Vagina (tissue), 2 donors: ENCODE measurements at regions not wholly inside any gene's neighbourhood (a gene's known extent, or its start where the extent isn't known, plus 50 kb on each side); places are given as distances from the start of the nearest gene placed in this dataset. TPM values are rescaled to one million over a fixed set of nuclear protein-coding genes. Genes with fewer than 3 reads are reported as not detected.

ENCODE experiments used
- DNase-seq, 2 donors: peaks; one replicate each; pipeline ENCODE4 v3.0.0-alpha.2; 2017; ENCODE audit errors: extremely low spot score in 2 of 2
- H3K27ac ChIP-seq: fragments of 200-600 bp; sonication (generic); one replicate; pipeline ENCODE4 v1.5.1; 2019
- H3K27me3 ChIP-seq: fragments of 200-600 bp; sonication (generic); one replicate; pipeline ENCODE4 v1.5.1; 2019
- H3K36me3 ChIP-seq, 2 donors: fragments of 200-600 bp; sonication (generic); one replicate each; pipeline ENCODE4 v1.5.1; 2017 to 2019
- H3K4me1 ChIP-seq: fragments of 200-600 bp; sonication (generic); one replicate; pipeline ENCODE4 v1.5.1; 2019
- H3K4me3 ChIP-seq, 2 donors: fragments of 200-600 bp; sonication (generic); 1 replicate in 1 of 2; 2 replicates in 1 of 2; pipeline ENCODE4 v1.5.1; 2016 to 2019
- H3K9me3 ChIP-seq: fragments of 200-600 bp; sonication (generic); one replicate; pipeline ENCODE4 v1.5.1; 2019
- POLR2A ChIP-seq, 2 donors: fragments of 450-650 bp; IDR thresholded peaks; one replicate each; pipeline ENCODE4 v1.6.1; 2017; ENCODE audit warnings: antibody characterized with exemption in 2 of 2, mild to moderate bottlenecking in 2 of 2, moderate library complexity in 2 of 2
- POLR2AphosphoS5 ChIP-seq, 2 donors: sonication (generic); formaldehyde crosslinking; IDR thresholded peaks; one replicate each; pipeline ENCODE4 v1.9.0; 2017; ENCODE audit warnings: antibody characterized with exemption in 2 of 2, mild to moderate bottlenecking in 2 of 2, low read depth in 1 of 2; ENCODE audit not compliant: insufficient read depth in 1 of 2
- intact Hi-C: fragments of 100-400 bp; cut with DNase I; formaldehyde crosslinking; loops from one replicate; pipeline ENCODE4 v1.15.1; 2023
- small RNA-seq: library from RNA; depleted of rRNA; stranded (forward); fragments of <200 nt; gene quantifications from one replicate; pipeline ENCODE3, GENCODE V24; 2016
- TF ChIP-seq, protein P1 (sequence below), 3 experiments: fragments of 450-650 bp in 2 of 3; fragments of 200-600 bp in 1 of 3; sonication (generic) in 1 of 3; IDR thresholded peaks; one replicate each; pipeline ENCODE4 v1.5.1; 2017 to 2019; ENCODE audit warnings: antibody characterized with exemption in 3 of 3, mild to moderate bottlenecking in 2 of 3, moderate library complexity in 2 of 3

DNA sequence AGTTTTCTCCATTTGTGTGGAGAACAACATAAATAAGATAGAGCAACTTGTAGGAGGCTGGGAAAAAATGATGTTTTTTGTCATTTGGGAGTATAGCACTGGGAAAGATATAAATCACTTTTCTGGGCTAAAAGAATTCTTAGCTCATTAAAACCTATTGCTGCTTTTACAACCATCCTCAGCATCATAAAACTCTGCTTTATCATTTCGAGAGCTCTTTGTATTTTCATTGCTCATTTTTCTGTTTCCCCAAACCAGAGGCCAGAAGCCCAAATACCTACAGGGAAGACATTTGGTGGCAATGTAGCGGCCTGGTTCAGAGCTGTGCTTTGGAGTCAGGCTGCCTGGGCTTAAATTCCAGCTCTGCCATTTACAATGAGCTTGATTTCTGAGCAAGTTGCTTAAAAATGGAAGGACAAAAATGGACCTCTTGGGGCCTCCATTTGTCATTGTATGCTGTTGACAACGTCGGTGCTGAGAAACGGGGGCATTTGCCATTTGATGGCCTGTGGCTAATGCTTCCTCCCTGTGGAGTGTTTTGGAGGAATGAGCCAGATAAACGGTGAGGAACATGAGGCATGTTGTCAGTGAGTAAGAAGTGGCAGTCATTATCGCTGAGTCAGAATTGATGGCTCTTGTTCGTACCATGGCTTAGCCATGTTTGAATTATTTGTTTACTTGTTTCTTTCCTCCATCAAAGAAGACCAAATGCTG is 260.0 kb downstream of the EBLN2 start:
- intact Hi-C loops: loop anchor here (10.0 kb wide), 1 partner anchor 73 kb away; no protein-coding TSS in a partner anchor
- H3K9me3 ChIP-seq: no peaks in the 10 kb centered on the region
- no peak overlapping the region for H3K27ac ChIP-seq
- H3K4me1 ChIP-seq: no peaks in the 10 kb centered on the region
- no peak overlapping the region for H3K4me3 ChIP-seq
- no peaks in the 10 kb centered on the region for H3K27me3 ChIP-seq
- TF ChIP-seq POLR2A (IDR thresholded peaks at IDR 0.05) (no peak), POLR2AphosphoS5 (IDR thresholded peaks at IDR 0.05; ENCODE audit: insufficient read depth in 1 of 2, low read depth in 1 of 2) (no peak)
- TF ChIP-seq, protein P1, sequence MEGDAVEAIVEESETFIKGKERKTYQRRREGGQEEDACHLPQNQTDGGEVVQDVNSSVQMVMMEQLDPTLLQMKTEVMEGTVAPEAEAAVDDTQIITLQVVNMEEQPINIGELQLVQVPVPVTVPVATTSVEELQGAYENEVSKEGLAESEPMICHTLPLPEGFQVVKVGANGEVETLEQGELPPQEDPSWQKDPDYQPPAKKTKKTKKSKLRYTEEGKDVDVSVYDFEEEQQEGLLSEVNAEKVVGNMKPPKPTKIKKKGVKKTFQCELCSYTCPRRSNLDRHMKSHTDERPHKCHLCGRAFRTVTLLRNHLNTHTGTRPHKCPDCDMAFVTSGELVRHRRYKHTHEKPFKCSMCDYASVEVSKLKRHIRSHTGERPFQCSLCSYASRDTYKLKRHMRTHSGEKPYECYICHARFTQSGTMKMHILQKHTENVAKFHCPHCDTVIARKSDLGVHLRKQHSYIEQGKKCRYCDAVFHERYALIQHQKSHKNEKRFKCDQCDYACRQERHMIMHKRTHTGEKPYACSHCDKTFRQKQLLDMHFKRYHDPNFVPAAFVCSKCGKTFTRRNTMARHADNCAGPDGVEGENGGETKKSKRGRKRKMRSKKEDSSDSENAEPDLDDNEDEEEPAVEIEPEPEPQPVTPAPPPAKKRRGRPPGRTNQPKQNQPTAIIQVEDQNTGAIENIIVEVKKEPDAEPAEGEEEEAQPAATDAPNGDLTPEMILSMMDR (IDR thresholded peaks at IDR 0.05): no peak
- no peaks in the 10 kb centered on the region for H3K36me3 ChIP-seq
- DNase-seq: no peak

GRCh38 chr3:73324203-73325155 is 263.0 kb downstream of the EBLN2 start:
- intact Hi-C loops: loop anchor here (10.0 kb wide), 1 partner anchor 70 kb away; no protein-coding TSS in a partner anchor
- H3K27ac ChIP-seq: peak overlapping the region; percentile 45
- no peaks in the 10 kb centered on the region for H3K9me3 ChIP-seq
- no peak for TF ChIP-seq POLR2A (IDR thresholded peaks at IDR 0.05)
- peak in 1 of 2 donors; percentile 11 for TF ChIP-seq POLR2AphosphoS5 (IDR thresholded peaks at IDR 0.05; ENCODE audit: insufficient read depth in 1 of 2, low read depth in 1 of 2)
- TF ChIP-seq, protein P1 (IDR thresholded peaks at IDR 0.05): no peak
- H3K27me3 ChIP-seq: no peaks in the 10 kb centered on the region
- DNase-seq: no peak
- H3K36me3 ChIP-seq: no peaks in the 10 kb centered on the region
- H3K4me3 ChIP-seq: no peak overlapping the region
- peaks cover under 1% of the 10 kb centered on the region for H3K4me1 ChIP-seq

DNA sequence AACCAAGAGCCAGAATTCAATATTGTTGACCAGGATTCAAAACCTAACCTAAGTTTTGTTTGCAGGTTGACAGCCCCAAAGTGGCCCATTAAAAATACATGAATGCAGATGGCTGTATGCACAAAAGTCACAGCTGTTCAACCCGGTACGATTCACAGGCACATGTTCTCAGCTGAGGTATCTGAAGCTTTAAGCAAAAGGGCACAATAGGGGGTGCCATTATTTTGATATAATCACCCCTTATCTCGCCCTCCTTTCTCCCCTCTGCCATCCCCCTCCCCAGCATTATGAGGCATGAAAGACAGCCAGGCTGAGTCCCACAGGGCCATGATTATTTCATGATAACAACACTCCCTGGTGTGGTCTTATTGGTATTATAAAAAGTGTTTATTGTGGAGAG is 264.9 kb downstream of the EBLN2 start:
- Histone ChIP-seq H3K9me3 (no peaks in the 10 kb centered on the region), H3K4me3 (no peak overlapping the region), H3K27ac (no peak overlapping the region), H3K27me3 (no peaks in the 10 kb centered on the region), H3K4me1 (peaks cover 4% of the 10 kb centered on the region), H3K36me3 (no peaks in the 10 kb centered on the region)
- DNase-seq: no peak
- TF ChIP-seq, protein P1 (IDR thresholded peaks at IDR 0.05): no peak
- TF ChIP-seq POLR2A (IDR thresholded peaks at IDR 0.05): no peak
- intact Hi-C loops: loop anchor here (10.0 kb wide), 1 partner anchor 68 kb away; no protein-coding TSS in a partner anchor

- Histone ChIP-seq H3K36me3 (no peaks in the 10 kb centered on the region), H3K9me3 (no peaks in the 10 kb centered on the region), H3K4me3 (no peak overlapping the region), H3K27ac (no peak overlapping the region), H3K4me1 (peaks cover 4% of the 10 kb centered on the region), H3K27me3 (no peaks in the 10 kb centered on the region)
- no peak for TF ChIP-seq POLR2AphosphoS5 (IDR thresholded peaks at IDR 0.05; ENCODE audit: insufficient read depth in 1 of 2, low read depth in 1 of 2)
- DNase-seq: no peak
- intact Hi-C loops: loop anchor here (10.0 kb wide), 1 partner anchor 68 kb away; no protein-coding TSS in a partner anchor
Observed at GRCh38 chr3:73327052-73327451, 265.6 kb downstream of the EBLN2 start.

Small RNA genes in the stretch of these regions (small RNA-seq; reads per million reads assigned to genes)
- gene RNU6-1270P: not detected
